ENCODE measurements at regions not wholly inside any gene's neighbourhood (a gene's known extent, or its start where the extent isn't known, plus 50 kb on each side); places are given as distances from the start of the nearest gene placed in this dataset.

GRCh38 chr14:89576960-89577359 is 159.9 kb upstream of the FOXN3 start:
- no peak overlapping the region for H3K27ac ChIP-seq
- TF ChIP-seq CTCF (IDR thresholded peaks at IDR 0.05) (no peak), ZFX (IDR thresholded peaks at IDR 0.05; ENCODE audit: borderline replicate concordance) (no peak)

DNA sequence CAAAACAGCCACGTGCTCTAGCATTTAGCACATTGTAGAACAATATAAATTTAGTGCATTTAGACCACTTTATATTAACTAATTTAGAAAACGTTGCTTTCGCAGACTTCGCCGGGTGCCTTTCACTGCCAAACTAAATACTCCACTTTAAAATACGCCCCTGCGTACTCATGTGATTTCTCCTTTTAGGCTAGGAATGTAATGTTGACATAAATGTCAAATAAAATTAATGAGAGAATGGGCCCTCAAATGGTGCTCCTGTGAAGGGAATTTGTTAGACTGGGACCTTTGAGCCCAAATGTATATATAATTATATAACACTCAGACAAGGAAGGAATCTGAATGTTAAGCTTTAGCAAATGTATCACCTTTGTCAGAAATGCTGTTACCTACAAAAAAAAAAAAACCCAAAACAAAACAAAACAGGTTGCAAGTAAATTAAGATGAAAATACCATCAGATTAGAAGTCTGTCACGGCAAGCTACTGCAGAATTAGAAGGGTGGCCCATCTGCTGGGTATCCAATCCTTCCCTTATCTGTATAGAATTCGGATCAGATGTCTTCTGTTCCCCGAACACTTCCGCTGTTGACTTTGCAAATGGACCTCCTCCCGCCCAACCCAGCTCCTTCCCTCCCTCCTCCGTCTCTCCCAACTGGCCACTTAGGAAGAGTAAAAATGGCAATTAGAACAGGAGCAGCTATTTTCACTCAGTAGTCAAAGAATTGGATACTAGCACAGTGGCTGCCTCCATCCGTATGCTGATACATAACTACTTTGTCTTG is 159.3 kb upstream of the FOXN3 start:
- TF ChIP-seq CTCF (IDR thresholded peaks at IDR 0.05), result no peak
- TF ChIP-seq ZFX (IDR thresholded peaks at IDR 0.05; ENCODE audit: borderline replicate concordance), result no peak
- H3K27ac ChIP-seq, result no peak overlapping the region

DNA sequence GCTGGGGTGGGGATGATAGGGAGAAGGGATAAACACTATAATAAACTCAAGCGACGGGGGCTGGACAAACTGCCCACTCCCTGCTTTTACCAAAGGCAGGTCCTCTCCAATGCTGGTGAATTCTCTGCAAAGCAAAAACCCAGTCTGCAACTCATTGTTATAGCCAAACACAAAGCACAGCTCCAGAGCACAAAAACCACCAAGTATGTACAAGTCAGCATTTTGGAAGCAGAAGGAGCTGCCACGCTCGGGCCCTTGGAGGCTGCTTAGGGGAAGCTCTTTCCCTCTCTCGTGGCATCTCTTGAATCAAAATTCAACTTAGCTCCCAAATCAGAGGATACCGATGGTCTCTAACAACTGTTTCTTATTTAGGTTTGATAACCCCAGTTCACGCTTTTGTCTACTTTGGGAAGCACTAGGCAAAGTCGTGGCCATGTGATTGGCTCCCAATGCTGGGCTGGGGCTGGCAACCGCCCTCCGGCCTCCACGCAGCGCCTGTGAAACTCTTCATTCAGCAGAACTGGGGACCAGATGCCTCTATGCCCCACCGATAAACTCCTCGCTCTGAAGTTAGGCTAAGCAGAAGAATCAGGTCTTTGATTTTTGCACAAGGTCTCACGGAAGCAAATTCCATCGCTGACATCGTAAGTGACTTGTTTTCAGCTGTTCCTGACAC is 158.5 kb upstream of the FOXN3 start:
- TF ChIP-seq CTCF (IDR thresholded peaks at IDR 0.05) (no peak), ZFX (IDR thresholded peaks at IDR 0.05; ENCODE audit: borderline replicate concordance) (no peak)
- H3K27ac ChIP-seq, result no peak overlapping the region

DNA sequence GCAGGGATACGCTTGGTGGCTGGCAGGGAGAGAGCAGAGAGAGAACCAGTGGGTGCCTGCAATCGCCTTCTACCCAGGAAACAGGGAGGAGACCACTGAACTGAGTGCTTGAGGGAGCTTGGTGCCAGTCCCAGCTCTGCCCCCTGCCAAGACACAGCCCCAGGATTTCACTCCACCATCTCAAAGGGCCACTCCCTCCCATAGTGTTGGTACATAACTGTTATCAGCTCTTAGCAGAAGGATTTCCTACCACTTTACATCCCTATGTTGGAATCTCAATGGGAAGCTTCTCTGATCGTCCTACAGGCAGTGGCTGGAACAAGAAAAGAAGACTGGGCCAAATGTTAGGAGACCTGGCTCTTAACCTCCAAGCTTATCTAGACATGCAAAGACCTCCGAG is 157.4 kb upstream of the FOXN3 start:
- TF ChIP-seq ZFX (IDR thresholded peaks at IDR 0.05; ENCODE audit: borderline replicate concordance) (no peak), CTCF (IDR thresholded peaks at IDR 0.05) (no peak)
- H3K27ac ChIP-seq, result no peak overlapping the region

GRCh38 chr14:89573399-89573657 is 156.3 kb upstream of the FOXN3 start:
- H3K27ac ChIP-seq, result no peak overlapping the region
- TF ChIP-seq CTCF (IDR thresholded peaks at IDR 0.05) (no peak), ZFX (IDR thresholded peaks at IDR 0.05; ENCODE audit: borderline replicate concordance) (no peak)

- no peak for TF ChIP-seq ZFX (IDR thresholded peaks at IDR 0.05; ENCODE audit: borderline replicate concordance)
- no peak for TF ChIP-seq CTCF (IDR thresholded peaks at IDR 0.05)
- H3K27ac ChIP-seq, result no peak overlapping the region
Observed at GRCh38 chr14:89572596-89573398, 155.8 kb upstream of the FOXN3 start.

DNA sequence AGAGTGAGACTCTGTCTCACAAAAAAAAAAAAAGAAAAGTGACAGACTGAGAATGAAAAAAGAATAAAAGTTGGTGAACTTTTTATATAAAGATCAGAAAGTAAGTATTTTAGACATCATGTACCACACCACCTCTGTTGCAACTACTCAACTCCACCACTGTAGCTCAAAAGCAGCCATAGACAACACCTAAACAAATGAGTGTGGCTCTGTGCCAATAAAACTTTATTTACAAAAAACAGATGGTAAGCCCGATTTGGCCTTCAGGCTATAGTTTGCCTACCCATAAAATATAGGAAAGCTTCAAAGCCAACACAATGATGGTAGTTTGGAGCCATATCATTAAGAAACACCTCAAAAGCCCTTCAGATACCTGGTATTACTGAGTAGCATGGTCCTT is 154.5 kb upstream of the FOXN3 start:
- no peak overlapping the region for H3K27ac ChIP-seq
- no peak for TF ChIP-seq CTCF (IDR thresholded peaks at IDR 0.05)
- no peak for TF ChIP-seq ZFX (IDR thresholded peaks at IDR 0.05; ENCODE audit: borderline replicate concordance)
